VCaP (cell line): ENCODE measurements at regions not wholly inside any gene's neighbourhood (a gene's known extent, or its start where the extent isn't known, plus 50 kb on each side); places are given as distances from the start of the nearest gene placed in this dataset.

Source experiments
- H3K27ac ChIP-seq: fragments of 450-650 bp; 2 replicates; pipeline ENCODE4 v1.5.1; 2017
- CTCF ChIP-seq: fragments of 450-650 bp; conservative IDR thresholded peaks from 2 replicates; pipeline ENCODE4 v1.5.1; 2017; ENCODE audit warnings: mild to moderate bottlenecking, moderate library complexity

GRCh38 chr2:116491292-116491691 lies 1323.2 kb upstream of the DDX18 start:
- H3K27ac ChIP-seq = no peak overlapping the region
- no peak for TF ChIP-seq CTCF

DNA sequence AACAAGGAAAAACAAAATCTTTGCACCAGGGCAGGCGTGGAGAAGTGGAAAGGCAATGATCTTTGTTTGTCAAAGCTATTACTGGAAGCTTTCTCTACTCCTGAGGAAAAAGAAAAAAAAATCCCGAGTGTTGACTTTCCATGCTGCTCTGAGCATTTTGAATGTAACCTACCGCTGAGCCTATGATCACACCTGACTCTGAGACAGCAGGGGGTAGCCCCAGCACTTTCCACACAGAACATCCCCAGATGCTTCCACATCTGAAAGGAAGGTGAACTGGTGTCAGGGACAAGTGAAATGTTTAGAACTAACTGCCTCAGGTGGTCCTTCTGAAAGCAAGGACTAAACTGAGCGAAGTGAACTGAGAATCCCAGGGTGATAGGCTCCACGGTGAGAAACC lies 1315.1 kb upstream of the DDX18 start:
- TF ChIP-seq CTCF = no peak
- H3K27ac ChIP-seq = no peak overlapping the region

DNA sequence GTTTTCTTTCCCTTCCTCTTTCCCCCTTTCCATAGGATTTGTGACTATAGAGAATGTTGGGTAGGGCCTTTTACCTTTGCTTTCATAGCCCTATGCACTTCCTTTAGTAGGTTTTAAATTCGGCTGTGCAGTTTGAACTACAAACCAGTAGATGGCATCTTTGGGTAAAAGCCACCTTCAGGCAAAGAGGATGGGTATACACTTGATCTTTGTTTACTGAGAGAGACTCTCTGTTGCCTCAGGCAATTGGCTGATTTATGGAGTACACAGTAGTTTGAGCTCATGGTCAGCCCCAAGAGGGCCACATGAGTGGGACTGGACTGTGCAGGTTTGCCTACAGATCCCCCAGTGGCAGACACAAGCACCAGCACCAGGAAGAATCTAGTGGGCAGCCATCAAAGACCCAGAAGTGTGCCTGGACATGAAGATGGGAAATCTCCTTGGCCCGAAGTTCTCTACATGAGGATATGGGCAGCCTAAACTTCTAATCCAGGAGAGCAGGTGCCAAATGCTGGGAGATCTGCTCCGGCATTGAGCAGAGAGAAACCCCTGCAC lies 1304.3 kb upstream of the DDX18 start:
- H3K27ac ChIP-seq = no peak overlapping the region
- TF ChIP-seq CTCF = peak; percentile 82

GRCh38 chr2:116511426-116511825 lies 1303.1 kb upstream of the DDX18 start:
- TF ChIP-seq CTCF = no peak
- H3K27ac ChIP-seq = no peak overlapping the region

DNA sequence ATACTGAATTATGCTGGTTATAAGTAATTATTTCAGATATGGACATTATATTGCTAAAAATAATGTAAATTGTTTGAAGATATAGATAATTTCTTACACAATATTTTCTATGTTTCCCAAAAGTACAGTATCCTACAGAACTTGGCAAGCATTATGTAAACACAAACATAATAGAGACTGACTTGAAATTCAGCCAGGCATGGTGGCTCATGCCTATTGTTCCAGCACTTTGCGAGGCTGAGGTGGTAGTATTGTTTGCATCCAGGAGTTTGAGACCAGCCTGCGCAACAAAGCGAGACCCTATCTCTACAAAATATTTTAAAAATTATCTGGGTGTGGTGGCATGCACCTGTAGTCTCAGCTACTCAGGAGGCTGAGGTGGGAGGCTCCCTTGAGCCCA lies 1300.5 kb upstream of the DDX18 start:
- no peak overlapping the region for H3K27ac ChIP-seq
- no peak for TF ChIP-seq CTCF

- TF ChIP-seq CTCF = no peak
- H3K27ac ChIP-seq = no peak overlapping the region
Measured at GRCh38 chr2:116517936-116518335, 1296.6 kb upstream of the DDX18 start.

GRCh38 chr2:116537811-116538210 lies 1276.7 kb upstream of the DDX18 start:
- TF ChIP-seq CTCF = no peak
- H3K27ac ChIP-seq = no peak overlapping the region
